Erythroblast (primary cell): ENCODE measurements at regions not wholly inside any gene's neighbourhood (a gene's known extent, or its start where the extent isn't known, plus 50 kb on each side); places are given as distances from the start of the nearest gene placed in this dataset.
"Not testable (repeated sequence)": the region's sequence is repeated elsewhere in the genome, so short reads cannot be mapped to it uniquely, and the experiment has no call there.

Source experiments
- DNase-seq, 2 experiments: peaks; one replicate each; lab custom pipeline; 2025; lab: John Stamatoyannopoulos, UW
- GATA1 ChIP-seq: IDR thresholded peaks from 2 replicates; pipeline ENCODE4 v1.6.1; 2011; ENCODE audit warnings: low read depth, mild to moderate bottlenecking, control low read depth, low read length, moderate library complexity
- POLR2A ChIP-seq: IDR thresholded peaks from 2 replicates; pipeline ENCODE4 v1.6.1; 2011; ENCODE audit warnings: mild to moderate bottlenecking, low read length

DNA sequence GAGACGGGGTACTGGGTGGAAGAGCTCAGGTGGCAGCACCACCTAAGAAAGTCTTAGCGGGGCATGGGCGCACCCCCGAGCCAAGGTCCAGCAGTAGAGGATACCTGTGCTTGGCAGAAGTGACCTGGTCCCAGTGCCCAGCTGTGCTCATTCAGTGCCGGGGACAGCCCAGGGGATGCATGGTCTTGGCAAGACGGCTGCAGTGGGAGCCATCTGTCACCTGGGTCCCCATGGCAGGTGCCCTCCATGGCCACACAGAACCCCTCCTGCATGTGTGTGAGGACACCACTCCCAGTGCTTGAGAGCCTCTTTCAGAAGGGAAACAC lies 664.7 kb downstream of the QKI start:
- no peak for DNase-seq
- TF ChIP-seq GATA1 (no peak), POLR2A (no peak)

DNA sequence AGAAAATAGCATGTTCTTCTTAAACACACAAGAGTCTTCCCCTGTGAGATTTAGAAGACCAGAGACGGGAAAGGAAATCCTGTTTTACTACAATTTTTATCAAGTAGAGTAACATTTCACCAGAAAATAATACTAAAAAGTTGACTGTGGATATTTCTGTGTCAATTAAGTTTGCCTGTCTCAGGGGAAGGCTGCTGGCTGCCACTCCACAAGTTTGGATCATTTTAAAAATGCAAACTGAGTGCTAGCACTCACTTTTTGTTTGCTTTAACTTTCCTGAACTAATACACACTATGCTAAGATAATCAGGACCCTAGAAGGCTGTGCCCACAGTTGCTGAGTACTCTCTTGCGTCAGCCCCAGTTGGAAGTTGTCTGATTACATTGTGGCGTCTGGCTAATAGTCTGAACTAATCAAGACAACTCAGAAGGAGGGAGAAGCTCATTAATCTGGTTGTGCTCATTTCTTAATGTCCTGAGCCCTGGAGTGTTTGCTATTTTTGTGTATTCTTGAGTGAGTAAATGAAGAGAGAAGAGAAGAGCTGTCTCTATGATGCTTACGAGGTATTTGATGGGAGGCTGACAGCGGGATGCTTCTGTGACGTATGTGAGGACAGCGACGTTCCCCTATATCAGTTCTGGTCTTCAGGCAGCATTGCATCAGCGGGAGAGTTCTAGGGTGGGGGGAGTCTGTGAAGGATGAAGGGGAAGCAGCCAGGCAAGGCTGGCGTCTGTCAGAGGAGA lies 664.2 kb downstream of the QKI start:
- TF ChIP-seq GATA1 (no peak), POLR2A (no peak)
- no peak for DNase-seq

DNA sequence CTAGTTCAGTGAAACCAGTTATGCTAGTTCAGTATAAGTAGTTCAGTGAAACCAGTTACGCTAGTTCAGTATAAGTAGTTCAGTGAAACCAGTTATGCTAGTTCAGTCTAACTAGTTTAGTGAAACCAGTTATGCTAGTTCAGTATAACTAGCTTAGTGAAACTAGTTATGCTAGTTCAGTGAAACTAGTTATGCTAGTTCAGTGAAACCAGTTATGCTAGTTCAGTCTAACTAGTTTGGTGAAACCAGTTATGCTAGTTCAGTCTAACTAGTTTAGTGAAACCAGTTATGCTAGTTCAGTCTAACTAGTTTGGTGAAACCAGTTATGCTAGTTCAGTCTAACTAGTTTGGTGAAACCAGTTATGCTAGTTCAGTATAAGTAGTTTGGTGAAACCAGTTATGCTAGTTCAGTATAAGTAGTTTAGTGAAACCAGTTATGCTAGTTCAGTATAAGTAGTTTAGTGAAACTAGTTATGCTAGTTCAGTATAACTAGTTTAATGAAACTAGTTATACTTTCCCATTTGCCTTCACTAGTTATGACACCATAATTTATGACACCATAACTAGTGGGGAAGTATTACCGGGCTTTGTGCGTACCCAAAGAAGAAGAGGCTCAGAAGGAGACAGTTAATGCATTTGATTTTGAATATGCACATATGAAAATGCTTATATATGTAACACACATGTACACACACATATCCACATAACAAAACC lies 662.5 kb downstream of the QKI start:
- not testable (repeated sequence) for DNase-seq

DNA sequence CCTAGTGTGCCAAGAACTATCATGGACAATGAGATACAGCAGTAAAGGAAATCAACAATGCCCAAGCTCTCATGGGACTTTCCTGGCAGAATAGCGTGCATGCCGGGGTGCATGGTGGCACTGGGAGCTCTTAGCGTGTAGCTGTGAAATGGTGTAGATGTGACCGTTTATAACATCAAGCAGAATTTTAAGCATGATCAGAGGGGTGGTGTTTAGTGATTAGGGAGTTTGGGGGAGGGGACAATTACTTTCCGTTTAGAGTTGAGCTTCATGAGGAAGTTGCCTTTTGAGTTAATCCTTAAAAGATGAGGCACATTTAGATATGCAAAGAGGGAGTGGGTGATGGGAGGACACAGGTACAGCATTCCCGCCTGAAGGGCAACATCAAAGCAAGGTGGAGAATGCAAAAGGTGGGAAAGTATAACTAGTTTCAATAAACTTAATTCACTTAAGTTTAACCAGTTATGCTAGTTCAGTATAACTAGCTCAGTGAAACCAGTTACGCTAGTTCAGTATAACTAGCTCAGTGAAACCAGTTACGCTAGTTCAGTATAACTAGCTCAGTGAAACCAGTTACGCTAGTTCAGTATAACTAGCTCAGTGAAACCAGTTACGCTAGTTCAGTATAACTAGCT lies 661.6 kb downstream of the QKI start:
- no peak for TF ChIP-seq POLR2A
- no peak for TF ChIP-seq GATA1
- DNase-seq, result no peak

DNA sequence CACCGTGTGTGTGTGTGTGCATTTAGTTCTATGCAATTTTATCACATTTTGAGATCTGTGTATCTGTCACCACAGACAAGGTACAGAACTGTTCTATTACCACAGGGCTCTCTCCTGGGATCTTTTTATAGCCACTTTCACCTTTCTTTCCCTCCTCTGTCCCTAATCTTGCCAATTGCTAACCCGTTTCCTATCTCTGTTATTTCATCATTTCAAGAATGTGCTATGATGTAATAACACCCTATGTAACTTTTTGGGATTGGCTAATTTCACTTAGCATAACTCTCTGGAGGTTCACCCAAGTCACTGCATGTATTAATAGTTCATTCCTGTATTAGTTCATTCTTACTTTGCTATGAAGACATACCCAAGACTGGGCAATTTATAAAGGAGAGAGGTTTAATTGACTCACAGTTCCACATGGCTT lies 657.7 kb downstream of the QKI start:
- TF ChIP-seq POLR2A (no peak), GATA1 (no peak)
- no peak for DNase-seq

DNA sequence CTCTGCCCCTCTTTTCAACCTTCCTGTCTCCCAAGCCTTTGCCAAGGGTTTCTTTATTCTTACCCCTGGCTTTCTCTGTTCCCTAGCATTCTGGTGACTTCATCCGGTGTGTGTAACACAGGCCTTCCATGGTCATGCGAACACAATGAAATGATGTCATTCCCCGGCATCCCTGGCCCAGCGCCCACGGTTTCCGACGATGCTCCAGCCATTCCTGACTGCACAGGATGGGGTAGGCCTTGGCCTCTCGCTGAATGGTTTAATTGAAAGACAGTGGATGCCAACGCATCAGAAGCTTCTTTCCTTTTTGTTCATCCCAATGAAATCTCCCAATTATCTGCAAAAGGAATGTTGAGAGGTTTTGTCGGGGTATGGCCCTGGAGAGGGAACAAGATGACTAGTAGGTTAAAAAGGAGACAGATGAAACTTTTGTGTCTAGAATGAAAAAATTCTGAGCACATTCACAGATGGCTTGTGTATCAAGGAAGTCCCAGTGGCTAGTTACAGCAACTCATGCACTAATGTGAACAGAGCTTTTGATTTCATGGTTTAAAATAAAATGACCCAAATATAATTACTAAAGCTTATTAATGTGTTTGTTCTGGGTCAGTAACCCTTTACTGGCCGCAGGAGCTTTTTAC lies 655.0 kb downstream of the QKI start:
- TF ChIP-seq GATA1 (no peak), POLR2A (no peak)
- no peak for DNase-seq

DNA sequence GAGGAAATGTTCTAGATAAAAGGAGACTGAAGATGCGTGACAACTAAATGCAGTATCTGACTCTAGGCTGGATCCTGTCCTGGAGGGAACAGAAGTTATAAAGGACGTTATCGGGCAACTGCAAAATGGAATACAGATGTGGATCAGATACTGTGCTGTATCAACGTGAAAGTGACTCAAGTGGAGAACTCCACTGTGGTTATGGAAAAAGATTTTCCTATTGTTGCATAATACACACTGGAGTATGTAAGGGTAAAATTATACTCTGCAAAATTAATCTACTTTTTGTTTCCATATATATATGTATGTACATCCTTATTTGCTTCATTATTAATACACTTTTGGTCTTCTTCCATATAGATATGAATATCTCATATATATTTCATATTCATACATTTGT lies 654.0 kb downstream of the QKI start:
- TF ChIP-seq GATA1 (no peak), POLR2A (no peak)
- DNase-seq, result no peak

DNA sequence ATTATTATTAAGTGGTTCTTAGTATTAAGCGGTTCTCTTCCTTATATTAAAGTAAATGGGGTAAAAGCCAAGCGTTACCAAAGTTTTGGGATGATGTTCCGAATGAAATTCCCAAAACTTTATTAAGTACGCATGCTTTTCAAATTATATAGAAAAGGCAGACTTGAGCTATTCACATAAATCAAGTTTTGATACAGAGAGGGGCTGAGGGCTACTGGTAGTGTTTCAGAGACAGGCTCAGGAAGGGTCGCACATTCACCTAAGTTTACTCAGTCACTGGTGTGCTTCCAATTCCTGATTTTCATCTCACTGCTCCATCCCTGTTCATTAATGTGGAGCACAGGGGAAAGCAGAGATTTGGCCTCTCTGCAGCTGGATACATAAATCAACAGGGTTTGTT lies 652.2 kb downstream of the QKI start:
- TF ChIP-seq POLR2A (no peak), GATA1 (no peak)
- no peak for DNase-seq

DNA sequence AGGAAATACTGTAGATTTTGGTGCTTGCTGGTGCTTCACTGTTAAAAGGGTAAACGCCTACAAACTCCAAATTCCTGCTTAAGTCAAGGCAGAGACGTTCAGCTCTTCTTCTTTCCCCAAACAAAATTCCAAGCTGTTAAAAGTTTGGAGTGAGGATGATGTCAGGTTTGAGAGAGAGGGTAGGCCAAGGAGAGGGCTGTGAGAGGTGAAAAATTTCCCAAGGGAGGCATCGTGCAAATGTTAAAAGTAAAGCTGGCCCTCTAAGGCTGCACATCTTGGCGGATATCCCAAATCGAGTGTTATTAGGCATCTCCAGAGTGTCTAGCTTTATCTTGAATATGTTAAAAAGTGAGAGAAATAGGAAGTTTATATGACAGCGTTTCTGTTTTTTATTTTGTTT lies 651.8 kb downstream of the QKI start:
- DNase-seq, result no peak
- no peak for TF ChIP-seq POLR2A
- TF ChIP-seq GATA1, result no peak

DNA sequence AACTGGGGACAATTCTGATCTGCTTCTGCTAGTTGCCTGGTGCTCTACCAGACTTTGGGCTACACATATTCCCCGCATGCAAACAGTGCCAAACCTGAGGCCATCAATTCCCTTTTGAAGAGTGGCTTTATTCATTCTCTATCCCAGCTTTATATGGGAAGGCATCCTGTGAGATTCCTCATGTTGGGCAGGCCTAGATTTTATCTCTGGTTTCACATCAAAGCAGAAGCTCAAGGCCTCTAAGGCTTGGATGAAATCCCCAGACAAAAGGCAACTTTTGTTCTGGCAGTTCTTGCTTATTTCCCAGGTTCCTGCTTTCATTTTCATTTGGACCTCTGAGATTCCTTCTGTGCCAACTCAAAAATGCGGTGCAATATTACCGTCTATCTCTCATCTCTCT lies 648.8 kb downstream of the QKI start:
- no peak for TF ChIP-seq GATA1
- no peak for TF ChIP-seq POLR2A
- DNase-seq, result no peak

DNA sequence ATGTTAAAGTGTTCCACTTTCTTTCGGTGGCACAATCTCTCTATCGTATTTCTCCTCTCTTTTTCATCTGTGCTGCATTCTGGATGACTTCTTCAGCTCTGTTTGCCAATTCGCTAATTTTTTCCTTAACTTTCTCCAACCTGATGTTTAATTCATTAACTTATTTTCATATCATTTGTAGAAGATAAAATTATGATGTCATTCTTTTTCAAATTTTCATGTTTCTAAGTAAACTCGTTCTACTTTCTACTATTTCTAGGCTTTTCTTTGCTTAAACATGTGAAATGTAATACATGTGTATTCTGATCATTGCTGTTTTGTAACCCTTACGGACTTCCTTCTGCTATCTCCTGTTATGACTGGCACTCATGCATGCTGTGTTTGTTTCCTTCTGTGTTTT lies 648.4 kb downstream of the QKI start:
- no peak for TF ChIP-seq GATA1
- DNase-seq, result no peak

DNA sequence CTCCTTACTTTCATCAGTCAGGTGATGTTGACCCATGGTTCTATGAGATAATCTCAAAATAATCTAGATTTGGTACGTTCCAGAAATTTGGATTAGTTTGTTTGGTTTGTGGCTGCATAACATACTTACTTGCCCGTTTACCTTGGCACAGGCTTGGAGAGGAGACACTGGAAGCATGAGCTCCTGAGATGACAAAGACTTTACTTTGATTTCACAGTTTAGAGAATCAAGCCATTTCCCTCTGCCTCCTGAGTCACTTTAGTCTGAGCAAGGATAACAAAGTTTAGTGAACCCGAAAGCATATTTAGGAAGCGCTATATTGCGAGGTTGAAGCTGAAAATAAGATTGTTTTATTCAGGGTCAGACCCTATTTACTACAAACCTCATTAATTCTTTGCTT lies 643.4 kb downstream of the QKI start:
- DNase-seq, result no peak
- TF ChIP-seq GATA1, result no peak
- no peak for TF ChIP-seq POLR2A

DNA sequence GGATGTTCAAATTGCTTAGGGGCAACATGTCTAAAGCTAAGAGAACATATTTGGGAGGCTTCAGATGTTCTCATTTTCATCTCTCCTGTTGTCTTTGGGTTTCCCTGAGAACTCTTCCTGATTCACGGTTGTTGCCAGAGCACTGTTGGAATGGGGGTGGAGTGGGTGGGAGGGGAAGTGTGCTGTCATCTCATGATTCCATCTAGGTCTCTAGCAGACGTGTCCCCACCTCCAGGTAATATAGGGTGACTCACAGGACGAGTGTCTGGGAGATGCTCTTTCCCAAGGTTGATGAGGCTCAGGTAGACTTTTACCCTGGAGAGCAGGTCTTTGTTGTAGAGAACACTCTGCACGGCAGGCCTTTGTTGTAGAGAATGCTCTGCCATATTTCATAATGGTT lies 636.9 kb downstream of the QKI start:
- DNase-seq, result no peak
- TF ChIP-seq POLR2A, result no peak
- no peak for TF ChIP-seq GATA1

DNA sequence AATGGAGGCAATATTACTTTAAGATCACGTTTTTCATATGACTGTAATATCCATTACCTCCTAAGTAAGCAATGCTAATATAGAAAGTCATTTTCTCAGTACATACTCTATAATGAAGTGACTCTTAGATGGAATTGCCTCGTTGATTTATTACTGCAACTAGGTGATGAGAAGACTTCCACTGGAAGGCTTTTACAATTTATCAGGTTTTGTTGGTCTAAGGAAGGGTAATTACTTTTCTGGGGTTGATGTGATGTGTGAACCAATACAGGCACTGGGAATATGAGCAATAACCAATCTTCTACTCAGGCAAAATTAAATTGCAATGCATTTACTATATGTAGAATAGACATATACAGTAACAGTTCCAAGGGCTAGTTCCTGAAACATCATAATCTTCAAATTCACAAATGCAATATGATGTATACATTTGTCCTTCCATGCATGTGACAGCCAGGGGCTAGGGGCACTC lies 635.0 kb downstream of the QKI start:
- TF ChIP-seq GATA1 (no peak), POLR2A (no peak)

More for the DNA sequence above, 635.0 kb downstream of the QKI start:
- no peak for DNase-seq
